ENCODE measurements at regions not wholly inside any gene's neighbourhood (a gene's known extent, or its start where the extent isn't known, plus 50 kb on each side); places are given as distances from the start of the nearest gene placed in this dataset.

DNA sequence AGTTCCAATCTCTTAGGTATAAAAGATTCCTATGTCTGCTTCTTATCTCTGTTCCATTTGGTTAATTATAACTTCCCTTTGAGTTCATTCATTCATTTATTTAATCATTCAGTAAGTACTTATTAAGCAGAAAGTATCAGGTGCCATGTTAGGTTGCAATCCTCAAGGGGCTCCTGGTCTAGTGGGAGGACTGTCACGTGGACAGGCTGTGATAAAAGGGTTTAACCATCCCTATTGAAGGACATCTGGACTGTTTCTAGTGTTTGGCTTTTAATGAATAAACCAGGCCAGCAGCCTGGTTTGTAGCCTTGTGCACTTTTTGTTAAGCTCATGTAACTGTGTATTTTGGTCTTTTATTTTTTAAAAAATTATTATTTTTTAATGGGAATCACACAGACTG is 162.1 kb upstream of the OGFRL1 start (continued):
- TF ChIP-seq, protein P1, sequence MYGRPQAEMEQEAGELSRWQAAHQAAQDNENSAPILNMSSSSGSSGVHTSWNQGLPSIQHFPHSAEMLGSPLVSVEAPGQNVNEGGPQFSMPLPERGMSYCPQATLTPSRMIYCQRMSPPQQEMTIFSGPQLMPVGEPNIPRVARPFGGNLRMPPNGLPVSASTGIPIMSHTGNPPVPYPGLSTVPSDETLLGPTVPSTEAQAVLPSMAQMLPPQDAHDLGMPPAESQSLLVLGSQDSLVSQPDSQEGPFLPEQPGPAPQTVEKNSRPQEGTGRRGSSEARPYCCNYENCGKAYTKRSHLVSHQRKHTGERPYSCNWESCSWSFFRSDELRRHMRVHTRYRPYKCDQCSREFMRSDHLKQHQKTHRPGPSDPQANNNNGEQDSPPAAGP (tag by site-specific recombination; IDR thresholded peaks at IDR 0.05), result no peak

DNA sequence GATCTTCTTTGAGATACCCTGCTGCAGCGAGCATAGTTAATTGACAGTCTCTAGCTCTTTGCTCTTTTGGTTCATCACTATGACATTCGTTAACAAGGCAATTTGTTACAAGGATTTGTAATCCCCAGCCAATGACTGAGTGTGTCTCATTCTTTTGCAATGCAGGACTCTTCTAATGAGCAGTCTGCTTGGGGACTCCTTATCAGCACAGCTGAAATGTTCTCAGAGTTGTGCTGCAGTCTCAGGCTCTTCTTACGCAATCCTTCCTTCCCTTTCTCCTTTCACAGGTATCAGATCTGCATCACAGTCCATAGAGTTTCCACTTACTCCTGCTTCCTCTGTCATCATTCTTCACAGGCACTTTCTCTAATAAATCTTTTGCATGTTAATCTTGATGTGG is 161.2 kb upstream of the OGFRL1 start:
- no peak overlapping the region for H3K4me3 ChIP-seq (ENCODE audit: low read depth, low read length)
- no peaks in the 10 kb centered on the region for H3K36me3 ChIP-seq (ENCODE audit: control insufficient read depth in 2 of 2, insufficient read depth in 1 of 2, low read length in 2 of 2)
- CTCF ChIA-PET, result no interaction called here
- TF ChIP-seq SETDB1 (IDR thresholded peaks at IDR 0.05; ENCODE audit: insufficient read length, low read length) (peak; percentile 87), ZNF132 (tag by site-specific recombination; IDR thresholded peaks at IDR 0.05; ENCODE audit: borderline replicate concordance) (peak; percentile 93), TRIM28 (IDR thresholded peaks at IDR 0.05; ENCODE audit: borderline replicate concordance, low read length) (peak; percentile 99), ZNF174 (tag by site-specific recombination; IDR thresholded peaks at IDR 0.05) (no peak), ZNF341 (tag by site-specific recombination; IDR thresholded peaks at IDR 0.05; ENCODE audit: low read depth) (no peak)
- H3K9me3 ChIP-seq (ENCODE audit: control insufficient read depth, insufficient read depth, low read depth, low read length), result no peaks in the 10 kb centered on the region
- POLR2A ChIA-PET, result no interaction called here
- no peaks in the 10 kb centered on the region; the same call in 1 of the 2 replicates for H3K4me1 ChIP-seq (ENCODE audit: control insufficient read depth, insufficient read depth, low read length)
- no peak overlapping the region for H3K27ac ChIP-seq (ENCODE audit: extremely low read depth, low read depth, low read length)

DNA sequence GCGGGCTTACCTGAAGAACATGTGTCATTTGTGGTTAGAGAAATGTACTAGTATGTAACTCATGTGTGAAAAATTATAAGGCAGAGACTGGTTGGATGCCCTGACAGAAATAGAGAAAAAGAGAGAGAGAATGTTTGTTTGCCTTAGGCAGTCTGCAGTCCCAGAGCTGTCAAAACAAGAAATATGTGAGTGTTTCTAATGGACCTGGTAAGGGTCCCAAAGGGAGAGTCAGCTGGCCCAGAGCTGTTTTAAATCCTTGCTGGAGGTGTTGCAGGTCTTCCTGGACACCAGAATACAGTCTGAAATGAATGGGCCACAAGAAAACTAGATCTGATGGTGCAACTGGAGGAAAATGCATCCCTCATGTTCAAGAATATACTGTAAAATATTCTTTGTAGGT is 158.3 kb upstream of the OGFRL1 start:
- no peaks in the 10 kb centered on the region; the same call in 1 of the 2 replicates for H3K4me1 ChIP-seq (ENCODE audit: control insufficient read depth, insufficient read depth, low read length)
- ChIA-PET CTCF (no interaction called here), POLR2A (interaction anchor here (0.6 kb wide), 1 partner anchor 65 kb away, joined by 4 read pairs; no protein-coding TSS in a partner anchor)
- H3K4me3 ChIP-seq (ENCODE audit: low read depth, low read length), result no peak overlapping the region
- H3K36me3 ChIP-seq (ENCODE audit: control insufficient read depth in 2 of 2, insufficient read depth in 1 of 2, low read length in 2 of 2), result no peaks in the 10 kb centered on the region
- TF ChIP-seq ZNF747 (tag by site-specific recombination; IDR thresholded peaks at IDR 0.05) (no peak), ZNF561 (tag by site-specific recombination; IDR thresholded peaks at IDR 0.05; ENCODE audit: borderline replicate concordance) (no peak), ZFP3 (tag by site-specific recombination; IDR thresholded peaks at IDR 0.05; ENCODE audit: low read depth) (no peak), ZNF248 (tag by site-specific recombination; IDR thresholded peaks at IDR 0.05) (no peak), ZBTB48 (tag by site-specific recombination; IDR thresholded peaks at IDR 0.05) (no peak), GFI1B (tag by site-specific recombination; IDR thresholded peaks at IDR 0.05) (no peak), YY1 (tag by site-specific recombination; IDR thresholded peaks at IDR 0.05) (no peak), OVOL3 (tag by site-specific recombination; IDR thresholded peaks at IDR 0.05) (no peak), ZNF140 (tag by site-specific recombination; IDR thresholded peaks at IDR 0.05) (no peak), ZBTB8A (tag by site-specific recombination; IDR thresholded peaks at IDR 0.05) (no peak), ZFP69B (tag by site-specific recombination; IDR thresholded peaks at IDR 0.05) (no peak), ZNF768 (tag by site-specific recombination; IDR thresholded peaks at IDR 0.05) (no peak)
- TF ChIP-seq, protein P2, sequence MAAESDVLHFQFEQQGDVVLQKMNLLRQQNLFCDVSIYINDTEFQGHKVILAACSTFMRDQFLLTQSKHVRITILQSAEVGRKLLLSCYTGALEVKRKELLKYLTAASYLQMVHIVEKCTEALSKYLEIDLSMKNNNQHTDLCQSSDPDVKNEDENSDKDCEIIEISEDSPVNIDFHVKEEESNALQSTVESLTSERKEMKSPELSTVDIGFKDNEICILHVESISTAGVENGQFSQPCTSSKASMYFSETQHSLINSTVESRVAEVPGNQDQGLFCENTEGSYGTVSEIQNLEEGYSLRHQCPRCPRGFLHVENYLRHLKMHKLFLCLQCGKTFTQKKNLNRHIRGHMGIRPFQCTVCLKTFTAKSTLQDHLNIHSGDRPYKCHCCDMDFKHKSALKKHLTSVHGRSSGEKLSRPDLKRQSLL (tag by site-specific recombination; IDR thresholded peaks at IDR 0.05), result no peak
- TF ChIP-seq, protein P3, sequence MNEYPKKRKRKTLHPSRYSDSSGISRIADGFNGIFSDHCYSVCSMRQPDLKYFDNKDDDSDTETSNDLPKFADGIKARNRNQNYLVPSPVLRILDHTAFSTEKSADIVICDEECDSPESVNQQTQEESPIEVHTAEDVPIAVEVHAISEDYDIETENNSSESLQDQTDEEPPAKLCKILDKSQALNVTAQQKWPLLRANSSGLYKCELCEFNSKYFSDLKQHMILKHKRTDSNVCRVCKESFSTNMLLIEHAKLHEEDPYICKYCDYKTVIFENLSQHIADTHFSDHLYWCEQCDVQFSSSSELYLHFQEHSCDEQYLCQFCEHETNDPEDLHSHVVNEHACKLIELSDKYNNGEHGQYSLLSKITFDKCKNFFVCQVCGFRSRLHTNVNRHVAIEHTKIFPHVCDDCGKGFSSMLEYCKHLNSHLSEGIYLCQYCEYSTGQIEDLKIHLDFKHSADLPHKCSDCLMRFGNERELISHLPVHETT (tag by site-specific recombination; IDR thresholded peaks at IDR 0.05), result no peak
- TF ChIP-seq, protein P4, sequence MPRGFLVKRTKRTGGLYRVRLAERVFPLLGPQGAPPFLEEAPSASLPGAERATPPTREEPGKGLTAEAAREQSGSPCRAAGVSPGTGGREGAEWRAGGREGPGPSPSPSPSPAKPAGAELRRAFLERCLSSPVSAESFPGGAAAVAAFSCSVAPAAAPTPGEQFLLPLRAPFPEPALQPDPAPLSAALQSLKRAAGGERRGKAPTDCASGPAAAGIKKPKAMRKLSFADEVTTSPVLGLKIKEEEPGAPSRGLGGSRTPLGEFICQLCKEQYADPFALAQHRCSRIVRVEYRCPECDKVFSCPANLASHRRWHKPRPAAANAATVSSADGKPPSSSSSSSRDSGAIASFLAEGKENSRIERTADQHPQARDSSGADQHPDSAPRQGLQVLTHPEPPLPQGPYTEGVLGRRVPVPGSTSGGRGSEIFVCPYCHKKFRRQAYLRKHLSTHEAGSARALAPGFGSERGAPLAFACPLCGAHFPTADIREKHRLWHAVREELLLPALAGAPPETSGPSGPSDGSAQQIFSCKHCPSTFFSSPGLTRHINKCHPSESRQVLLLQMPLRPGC (tag by site-specific recombination; IDR thresholded peaks at IDR 0.05), result no peak
- TF ChIP-seq, protein P5, sequence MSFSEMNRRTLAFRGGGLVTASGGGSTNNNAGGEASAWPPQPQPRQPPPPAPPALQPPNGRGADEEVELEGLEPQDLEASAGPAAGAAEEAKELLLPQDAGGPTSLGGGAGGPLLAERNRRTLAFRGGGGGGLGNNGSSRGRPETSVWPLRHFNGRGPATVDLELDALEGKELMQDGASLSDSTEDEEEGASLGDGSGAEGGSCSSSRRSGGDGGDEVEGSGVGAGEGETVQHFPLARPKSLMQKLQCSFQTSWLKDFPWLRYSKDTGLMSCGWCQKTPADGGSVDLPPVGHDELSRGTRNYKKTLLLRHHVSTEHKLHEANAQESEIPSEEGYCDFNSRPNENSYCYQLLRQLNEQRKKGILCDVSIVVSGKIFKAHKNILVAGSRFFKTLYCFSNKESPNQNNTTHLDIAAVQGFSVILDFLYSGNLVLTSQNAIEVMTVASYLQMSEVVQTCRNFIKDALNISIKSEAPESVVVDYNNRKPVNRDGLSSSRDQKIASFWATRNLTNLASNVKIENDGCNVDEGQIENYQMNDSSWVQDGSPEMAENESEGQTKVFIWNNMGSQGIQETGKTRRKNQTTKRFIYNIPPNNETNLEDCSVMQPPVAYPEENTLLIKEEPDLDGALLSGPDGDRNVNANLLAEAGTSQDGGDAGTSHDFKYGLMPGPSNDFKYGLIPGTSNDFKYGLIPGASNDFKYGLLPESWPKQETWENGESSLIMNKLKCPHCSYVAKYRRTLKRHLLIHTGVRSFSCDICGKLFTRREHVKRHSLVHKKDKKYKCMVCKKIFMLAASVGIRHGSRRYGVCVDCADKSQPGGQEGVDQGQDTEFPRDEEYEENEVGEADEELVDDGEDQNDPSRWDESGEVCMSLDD (tag by site-specific recombination; IDR thresholded peaks at IDR 0.05), result no peak
- TF ChIP-seq, protein P6, sequence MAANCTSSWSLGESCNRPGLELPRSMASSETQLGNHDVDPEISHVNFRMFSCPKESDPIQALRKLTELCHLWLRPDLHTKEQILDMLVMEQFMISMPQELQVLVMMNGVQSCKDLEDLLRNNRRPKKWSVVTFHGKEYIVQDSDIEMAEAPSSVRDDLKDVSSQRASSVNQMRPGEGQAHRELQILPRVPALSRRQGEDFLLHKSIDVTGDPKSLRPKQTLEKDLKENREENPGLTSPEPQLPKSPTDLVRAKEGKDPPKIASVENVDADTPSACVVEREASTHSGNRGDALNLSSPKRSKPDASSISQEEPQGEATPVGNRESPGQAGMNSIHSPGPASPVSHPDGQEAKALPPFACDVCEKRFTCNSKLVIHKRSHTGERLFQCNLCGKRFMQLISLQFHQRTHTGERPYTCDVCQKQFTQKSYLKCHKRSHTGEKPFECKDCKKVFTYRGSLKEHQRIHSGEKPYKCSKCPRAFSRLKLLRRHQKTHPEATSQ (tag by site-specific recombination; IDR thresholded peaks at IDR 0.05), result no peak
- H3K9me3 ChIP-seq (ENCODE audit: control insufficient read depth, insufficient read depth, low read depth, low read length), result no peaks in the 10 kb centered on the region
- H3K27ac ChIP-seq (ENCODE audit: extremely low read depth, low read depth, low read length), result no peak overlapping the region

All from HEK293 (cell line).